A673 (cell line): ENCODE measurements at regions not wholly inside any gene's neighbourhood (a gene's known extent, or its start where the extent isn't known, plus 50 kb on each side); places are given as distances from the start of the nearest gene placed in this dataset.

Experiments used
- CTCF ChIP-seq: fragments of 300-800, 200-600 bp; sonication (generic); conservative IDR thresholded peaks from 2 replicates; pipeline ENCODE4 v1.5.1; 2017; ENCODE audit warnings: low read depth, mild to moderate bottlenecking, antibody characterized with exemption, low read length, moderate library complexity, mixed read lengths
- EZH2 ChIP-seq: fragments of 200-600 bp; sonication (generic); IDR thresholded peaks from 2 replicates; pipeline ENCODE4 v1.6.1; 2017; ENCODE audit warnings: borderline replicate concordance, low read depth, mild to moderate bottlenecking, mixed read lengths, antibody characterized with exemption, low read length; ENCODE audit not compliant: poor library complexity, severe bottlenecking

- TF ChIP-seq CTCF (no peak), EZH2 (no peak)
Measured at GRCh38 chr5:167814040-167814439, 477.4 kb upstream of the WWC1 start.
